ENCODE measurements at regions not wholly inside any gene's neighbourhood (a gene's known extent, or its start where the extent isn't known, plus 50 kb on each side); places are given as distances from the start of the nearest gene placed in this dataset.

DNA sequence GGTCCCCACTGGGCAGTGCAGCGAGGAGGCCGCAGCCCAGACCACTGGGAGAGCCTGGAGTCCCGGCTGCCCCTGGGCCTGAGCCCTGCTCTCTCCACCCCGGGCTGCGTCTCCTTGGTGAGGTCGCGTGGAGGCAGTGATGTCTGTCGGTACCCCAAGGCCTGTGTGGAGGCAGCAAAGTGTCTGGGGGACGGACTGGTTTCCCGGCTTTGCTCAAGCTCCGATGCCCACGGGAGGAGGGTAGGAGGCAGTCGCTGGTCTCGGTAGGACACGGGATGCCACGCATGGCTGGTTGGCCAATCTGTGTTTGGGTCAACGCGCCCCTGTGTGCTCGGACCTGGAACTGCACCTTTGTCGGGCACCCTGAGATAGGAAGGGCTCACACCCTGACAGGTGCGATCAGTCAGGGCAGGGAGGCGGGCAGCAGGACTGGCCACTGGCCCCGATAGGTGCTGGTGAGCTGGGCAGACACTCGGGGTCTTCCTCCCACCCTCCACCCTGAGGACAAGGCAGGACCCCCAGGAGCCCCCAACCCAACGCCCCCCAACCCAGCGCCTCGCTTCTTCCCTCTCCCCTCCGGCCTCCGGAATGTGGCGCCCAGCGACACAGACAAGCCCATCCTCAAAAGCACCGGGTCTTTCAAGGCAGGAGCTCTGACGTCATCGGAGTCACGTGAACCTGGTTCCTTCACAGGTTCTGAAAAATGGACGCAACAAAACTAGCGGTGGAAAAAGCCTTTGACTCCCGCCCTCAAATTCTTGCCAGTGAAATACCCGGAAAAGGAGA is 288.6 kb downstream of the NDUFA10 start:
- no peak for DNase-seq

- DNase-seq = no peak
Observed at GRCh38 chr2:239735829-239736357, 289.2 kb downstream of the NDUFA10 start.

GRCh38 chr2:239735131-239735828 is 289.9 kb downstream of the NDUFA10 start:
- DNase-seq = no peak

GRCh38 chr2:239734436-239735005 is 290.6 kb downstream of the NDUFA10 start:
- DNase-seq = no peak

GRCh38 chr2:239732666-239733010 is 292.5 kb downstream of the NDUFA10 start:
- DNase-seq = peak; percentile 38

DNA sequence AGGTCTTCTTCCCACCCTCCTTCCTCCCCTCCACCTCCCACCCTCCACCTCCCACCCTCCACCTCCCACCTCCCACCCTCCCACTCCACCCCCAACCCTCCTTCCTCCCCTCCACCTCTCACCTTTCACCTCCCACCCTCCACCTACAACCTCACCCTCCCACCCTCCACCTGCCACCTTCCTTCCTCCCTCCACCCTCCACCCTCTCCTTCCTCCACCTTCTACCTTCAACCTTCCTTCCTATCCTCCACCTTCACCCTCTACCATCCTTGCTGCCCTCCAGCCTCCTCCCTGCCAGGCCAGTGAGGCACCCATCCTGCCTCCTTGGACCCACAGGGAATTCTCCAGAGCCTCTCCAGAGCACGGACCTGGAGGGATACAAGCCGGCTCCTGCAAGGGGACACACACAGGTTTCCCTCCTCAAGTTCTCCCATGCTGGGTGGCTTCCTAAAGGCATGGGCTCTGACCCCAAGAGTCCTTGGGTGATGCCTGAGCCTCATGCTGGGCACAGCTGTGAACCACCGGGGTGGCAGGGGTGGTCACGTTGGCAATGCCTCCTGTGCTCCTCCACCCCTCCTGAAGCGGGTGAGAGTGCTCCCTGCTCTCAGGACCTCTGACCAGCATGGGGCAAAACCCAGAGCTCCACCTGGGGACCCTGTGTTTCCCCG is 293.0 kb downstream of the NDUFA10 start:
- DNase-seq = peak; percentile 9

DNA sequence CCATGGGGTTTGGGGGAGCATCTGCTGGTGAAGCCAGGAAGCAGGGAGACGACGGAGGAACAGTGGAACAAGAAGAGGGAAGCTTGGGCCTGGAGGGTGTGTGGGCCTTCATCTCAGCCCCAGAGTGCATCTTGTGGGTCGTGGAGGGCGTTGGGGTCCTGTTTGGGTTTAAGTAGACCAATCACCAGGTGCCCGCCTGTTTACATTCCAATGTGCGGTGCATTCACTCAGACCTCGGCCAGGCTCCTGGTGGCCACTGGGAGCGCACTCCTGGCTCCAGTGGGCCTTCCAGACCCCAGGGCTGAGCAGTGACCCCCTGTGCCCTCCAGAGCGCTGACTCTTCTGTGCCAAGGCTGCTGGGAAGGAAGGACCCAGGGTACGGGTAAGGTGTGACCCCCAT is 293.7 kb downstream of the NDUFA10 start:
- peak; percentile 49 for DNase-seq

- no peak for DNase-seq
Observed at GRCh38 chr2:239730897-239731296, 294.2 kb downstream of the NDUFA10 start.

DNA sequence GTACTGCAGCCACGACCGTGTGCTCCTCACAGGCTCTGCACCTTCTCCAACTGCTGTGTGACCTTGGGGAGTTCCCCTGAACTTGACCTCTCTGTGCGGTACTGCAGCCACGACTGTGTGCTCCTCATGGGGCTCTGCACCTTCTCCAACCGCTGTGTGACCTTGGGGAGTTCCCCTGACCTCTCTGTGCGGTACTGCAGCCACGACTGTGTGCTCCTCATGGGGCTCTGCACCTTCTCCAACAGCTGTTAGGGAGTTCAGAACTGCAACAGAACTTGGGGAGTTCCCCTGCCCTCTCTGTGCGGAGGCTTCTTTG is 294.6 kb downstream of the NDUFA10 start:
- peak; percentile 46 for DNase-seq

GRCh38 chr2:239729681-239730566 is 295.2 kb downstream of the NDUFA10 start:
- peak; percentile 57 for DNase-seq

- no peak for DNase-seq
Observed at GRCh38 chr2:239729151-239729550, 296.0 kb downstream of the NDUFA10 start.

DNA sequence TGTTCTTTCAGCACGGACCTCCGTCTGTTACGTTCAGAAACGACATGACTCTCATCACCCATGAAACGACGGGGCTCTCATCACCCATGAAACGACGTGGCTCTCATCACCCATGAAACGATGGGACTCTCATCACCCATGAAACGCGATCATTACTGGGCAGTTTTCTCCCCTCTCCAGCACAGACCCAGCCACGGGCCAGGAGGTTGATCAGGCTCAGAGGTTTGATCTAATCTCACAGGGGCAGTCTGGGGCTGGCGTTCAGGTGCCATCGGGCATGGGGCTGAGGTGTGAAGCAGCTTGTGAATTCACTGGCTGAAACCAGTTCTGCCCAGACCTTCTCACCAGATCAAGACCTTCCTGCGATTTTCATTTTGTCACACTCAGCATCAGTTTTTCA is 296.4 kb downstream of the NDUFA10 start:
- DNase-seq = no peak

DNA sequence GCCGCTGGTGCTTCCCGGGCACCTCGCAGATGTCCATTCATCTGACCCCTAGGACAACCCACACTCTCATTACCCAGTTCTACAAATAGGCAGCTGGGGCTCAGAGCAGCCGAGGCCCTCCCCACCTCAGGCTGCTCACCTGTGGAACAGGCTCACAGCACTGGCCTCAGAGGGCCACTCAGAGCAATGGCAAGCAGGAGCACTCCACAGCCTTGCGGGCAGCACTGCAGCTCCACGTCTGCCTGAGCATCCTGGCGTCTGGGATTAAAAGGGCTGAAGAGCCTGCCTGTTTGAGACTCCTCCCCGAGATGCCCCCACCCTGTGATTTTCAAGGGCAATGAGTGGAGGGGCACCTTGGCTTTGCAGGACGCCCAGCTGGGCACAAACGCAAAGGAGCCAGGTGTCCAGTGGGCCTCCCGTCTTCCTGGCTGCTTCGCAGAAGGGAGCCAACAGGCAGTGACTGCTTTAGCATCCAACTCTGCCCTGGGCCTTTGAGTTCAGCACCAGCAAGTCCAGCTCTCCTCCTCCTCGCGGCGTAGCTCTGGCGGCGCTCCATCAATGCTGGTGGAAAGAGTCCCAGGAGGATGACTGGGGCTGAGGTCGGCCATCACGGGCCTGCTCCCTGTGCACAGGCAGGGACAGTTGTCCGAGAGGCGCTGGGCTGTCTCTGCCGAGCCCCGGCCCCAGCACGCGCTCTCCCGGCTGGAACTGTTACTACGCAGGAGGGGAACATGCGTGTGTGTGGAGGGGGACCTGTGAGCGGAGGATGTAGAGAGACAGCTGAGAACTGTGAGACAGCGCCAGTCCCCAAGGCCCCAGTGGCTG is 297.2 kb downstream of the NDUFA10 start:
- no peak for DNase-seq

- peak; percentile 57 for DNase-seq
Observed at GRCh38 chr2:239727182-239727775, 297.9 kb downstream of the NDUFA10 start.

DNA sequence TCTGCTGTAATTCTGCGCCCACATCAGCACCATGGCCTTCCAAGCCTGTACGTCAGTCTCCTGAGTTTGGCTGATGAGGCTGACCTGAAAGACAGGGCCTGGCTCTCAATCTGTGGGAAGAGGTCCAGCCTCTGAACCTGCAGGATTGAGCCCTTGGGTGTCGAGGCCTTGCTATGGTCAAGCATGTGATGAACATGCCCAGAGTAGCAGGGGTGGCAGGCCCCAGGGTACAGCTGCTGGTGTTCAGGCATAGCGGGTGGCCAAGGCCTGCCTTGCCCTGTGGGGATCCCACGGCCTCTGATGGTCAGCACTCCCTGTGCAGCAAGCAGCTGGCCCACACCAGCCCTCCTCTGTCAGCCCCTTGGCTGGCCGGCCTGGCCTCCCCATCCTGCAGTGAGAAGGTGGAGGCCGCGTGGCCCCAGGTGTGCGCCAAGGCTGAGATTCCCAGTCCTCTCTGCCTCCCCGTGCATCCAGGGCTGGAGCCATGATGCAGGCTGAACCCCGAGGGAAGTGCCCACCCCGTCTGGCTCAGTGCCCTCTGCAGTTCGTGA is 298.4 kb downstream of the NDUFA10 start:
- DNase-seq = peak; percentile 50

DNA sequence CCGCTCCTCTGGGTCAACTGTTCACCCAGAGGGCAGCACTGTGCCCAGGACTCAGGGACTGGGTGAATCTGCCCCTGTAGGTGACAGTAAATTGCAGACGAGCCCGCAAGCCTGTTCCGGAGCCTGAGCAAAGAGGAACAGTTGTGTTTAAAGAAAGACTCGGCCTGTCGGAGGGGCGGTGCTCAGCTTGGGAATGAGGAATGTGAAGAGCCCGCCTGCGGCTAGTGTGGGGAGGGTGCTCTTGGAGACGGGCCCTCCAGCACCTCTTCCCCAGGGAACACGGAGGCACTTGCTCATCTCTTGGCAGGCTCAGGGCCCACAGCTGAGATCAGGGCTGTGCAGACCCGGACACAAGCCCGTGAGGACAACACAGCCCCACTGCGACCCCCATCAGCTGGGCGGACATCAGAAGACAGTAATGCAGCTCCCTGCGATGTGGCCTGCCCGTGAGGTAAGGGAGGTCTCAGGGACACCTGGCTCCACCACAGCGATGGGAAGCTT is 299.0 kb downstream of the NDUFA10 start:
- DNase-seq = peak; percentile 54

DNA sequence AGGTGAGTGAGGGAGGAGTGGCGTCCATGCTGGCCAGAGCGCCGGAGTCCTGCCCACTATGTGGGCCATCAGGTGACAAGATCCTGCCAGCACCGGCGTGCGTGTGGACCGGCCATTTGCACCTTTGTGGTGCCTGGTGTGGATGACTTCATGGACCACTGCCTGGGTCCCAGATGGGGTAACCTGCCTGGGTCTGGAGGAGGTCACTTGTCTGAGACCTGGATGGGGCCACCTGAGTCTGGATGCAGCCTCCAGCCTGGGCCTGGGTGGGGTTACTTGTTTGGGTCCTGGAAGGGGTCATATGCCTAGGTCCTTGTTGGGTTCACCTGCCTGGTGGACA is 299.6 kb downstream of the NDUFA10 start:
- peak; percentile 48 for DNase-seq

DNA sequence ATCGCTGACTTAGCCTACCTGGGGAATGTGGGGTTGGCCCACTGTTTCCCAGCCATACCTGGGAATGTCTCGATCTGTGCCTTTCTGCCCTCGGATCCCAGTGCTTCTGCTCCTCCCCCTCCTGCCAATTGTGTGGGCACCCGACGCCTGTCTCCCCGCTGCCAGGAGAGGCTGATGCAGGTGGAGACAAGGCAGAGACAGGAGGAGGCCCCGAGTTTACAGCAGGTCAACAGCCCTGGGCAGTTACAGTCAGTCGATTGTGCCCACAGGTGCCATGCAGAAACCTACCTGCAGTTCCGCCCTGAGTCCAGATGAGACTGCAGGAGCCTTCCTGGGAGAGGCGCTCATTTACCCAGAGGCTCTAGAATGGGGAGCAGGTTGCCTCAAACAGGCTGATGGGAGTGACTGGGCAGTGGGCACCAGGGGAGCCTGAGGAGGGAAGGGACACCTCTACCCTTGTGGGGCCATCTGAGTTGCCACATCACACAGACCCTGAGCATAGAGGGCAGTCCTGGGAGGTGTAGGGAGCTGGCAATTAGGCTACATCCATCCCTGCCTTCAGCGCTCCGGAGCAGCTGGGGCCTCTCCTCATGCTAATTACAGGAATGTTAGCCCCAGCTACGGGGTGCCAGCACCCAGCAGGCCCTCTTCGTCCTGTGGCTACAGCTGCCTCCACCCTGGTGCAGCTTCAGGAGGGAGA is 300.1 kb downstream of the NDUFA10 start:
- DNase-seq = peak; percentile 31

GRCh38 chr2:239724194-239724849 is 300.8 kb downstream of the NDUFA10 start:
- DNase-seq = peak; percentile 41

Measured in activated effector memory CD4-positive, alpha-beta T cell treated with anti-CD3 and anti-CD28 coated beads, Interleukin-2, amount 50 U/mL, for 16 hours (primary cell).